CD8-positive, alpha-beta memory T cell (primary cell): ENCODE measurements at regions not wholly inside any gene's neighbourhood (a gene's known extent, or its start where the extent isn't known, plus 50 kb on each side); places are given as distances from the start of the nearest gene placed in this dataset.

Source experiments
- CTCF ChIA-PET: fragments of 350-600 bp; sonication (Branson Sonifier 250); formaldehyde crosslinking; loops from one replicate; lab custom pipeline; 2021; ENCODE audit warnings: antibody characterized with exemption; lab: Charles Lee
- POLR2A ChIA-PET: fragments of 350-600 bp; sonication (Branson Sonifier 250); formaldehyde crosslinking; loops from one replicate; lab custom pipeline; 2021; ENCODE audit warnings: antibody characterized with exemption; lab: Charles Lee
- DNase-seq, 5 donors: peaks; one replicate each; pipeline versions ENCODE4 v3.0.0 to v3.0.0-alpha.2; 2020 to 2022; ENCODE audit warnings: mixed read lengths in 1 of 5
- H3K27ac ChIP-seq: one replicate; pipeline ENCODE4 v1.7.0; 2013; ENCODE audit warnings: low read depth, mild to moderate bottlenecking, low read length, moderate library complexity
- H3K27me3 ChIP-seq: 2 replicates; pipeline ENCODE4 v1.7.0; 2013; ENCODE audit warnings: low read length, mild to moderate bottlenecking; ENCODE audit not compliant: insufficient read depth, poor library complexity, severe bottlenecking
- H3K36me3 ChIP-seq: 2 replicates; pipeline ENCODE4 v1.7.0; 2013; ENCODE audit warnings: mild to moderate bottlenecking, low read length, moderate library complexity; ENCODE audit not compliant: insufficient read depth
- H3K4me1 ChIP-seq: 2 replicates; pipeline ENCODE4 v1.7.0; 2013; ENCODE audit warnings: mild to moderate bottlenecking, low read length, moderate library complexity; ENCODE audit not compliant: insufficient read depth
- H3K4me3 ChIP-seq: 2 replicates; pipeline ENCODE4 v1.7.0; 2013; ENCODE audit warnings: mild to moderate bottlenecking, low read length
- H3K9me3 ChIP-seq: 2 replicates; pipeline ENCODE4 v1.7.0; 2013; ENCODE audit warnings: mild to moderate bottlenecking, low read length
- H3K27ac Mint-ChIP-seq, 8 donors: one replicate each; pipeline ENCODE4 v1.8.0; 2020 to 2021; ENCODE audit warnings: mixed read lengths in 8 of 8, mild to moderate bottlenecking in 6 of 8, inconsistent platforms in 3 of 8, moderate library complexity in 3 of 8
- H3K27me3 Mint-ChIP-seq, 2 donors: one replicate each; pipeline ENCODE4 v1.8.0; 2020 to 2021; ENCODE audit warnings: mixed read lengths in 2 of 2, mild to moderate bottlenecking in 1 of 2, moderate library complexity in 1 of 2
- H3K36me3 Mint-ChIP-seq, 3 donors: one replicate each; pipeline ENCODE4 v1.8.0; 2020 to 2021; ENCODE audit warnings: mixed read lengths in 3 of 3, inconsistent platforms in 1 of 3, mild to moderate bottlenecking in 1 of 3
- H3K4me1 Mint-ChIP-seq, 3 donors: one replicate each; pipeline ENCODE4 v1.8.0; 2020 to 2021; ENCODE audit warnings: mixed read lengths in 3 of 3, inconsistent platforms in 1 of 3, mild to moderate bottlenecking in 1 of 3
- H3K4me3 Mint-ChIP-seq, 7 donors: one replicate each; pipeline ENCODE4 v1.8.0; 2020 to 2021; ENCODE audit warnings: mixed read lengths in 7 of 7, mild to moderate bottlenecking in 6 of 7, moderate library complexity in 4 of 7, inconsistent platforms in 2 of 7
- H3K9me3 Mint-ChIP-seq, 5 donors: one replicate each; pipeline ENCODE4 v1.8.0; 2020 to 2022; ENCODE audit warnings: mixed read lengths in 5 of 5, mild to moderate bottlenecking in 3 of 5, moderate library complexity in 2 of 5, inconsistent platforms in 1 of 5

GRCh38 chr7:98679741-98680140, 62.7 kb downstream of the NPTX2 start:
- H3K27me3 Mint-ChIP-seq: peaks cover 6 to 24% of the 10 kb centered on the region in 2 donors
- Histone ChIP-seq H3K36me3 (no peaks in the 10 kb centered on the region), H3K27me3 (no peaks in the 10 kb centered on the region), H3K4me3 (no peak overlapping the region), H3K4me1 (no peaks in the 10 kb centered on the region), H3K27ac (no peak overlapping the region), H3K9me3 (no peaks in the 10 kb centered on the region)
- POLR2A ChIA-PET: no interaction called here
- H3K4me1 Mint-ChIP-seq: no peaks in the 10 kb centered on the region
- H3K27ac Mint-ChIP-seq: no peak overlapping the region
- H3K36me3 Mint-ChIP-seq: no peaks in the 10 kb centered on the region
- DNase-seq: no peak
- CTCF ChIA-PET: no interaction called here
- H3K4me3 Mint-ChIP-seq: no peak overlapping the region
- peaks cover 0 to 7% (median 4%) of the 10 kb centered on the region in 5 donors for H3K9me3 Mint-ChIP-seq

DNA sequence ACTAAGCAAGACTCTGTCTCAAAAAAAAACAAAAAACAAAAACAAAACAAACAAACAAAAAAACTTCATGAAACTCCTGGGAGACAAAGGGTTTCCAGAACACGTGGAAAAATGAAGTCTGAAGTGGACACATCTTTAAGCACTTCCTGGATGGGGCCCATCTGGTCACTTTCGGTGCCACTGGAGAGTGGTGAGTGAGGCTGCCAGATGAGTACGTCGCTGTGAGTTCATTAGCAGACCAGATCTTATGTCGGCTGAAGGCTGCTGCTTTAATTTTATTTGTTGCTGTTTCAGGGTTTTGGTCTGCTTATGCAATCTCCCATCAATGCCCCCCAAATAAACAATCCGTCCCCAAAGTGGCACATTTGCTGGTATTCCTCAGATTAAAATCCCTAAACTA, 64.4 kb downstream of the NPTX2 start:
- no peaks in the 10 kb centered on the region for H3K4me1 Mint-ChIP-seq
- Histone ChIP-seq H3K4me3 (no peak overlapping the region), H3K36me3 (no peaks in the 10 kb centered on the region), H3K27ac (no peak overlapping the region), H3K9me3 (no peaks in the 10 kb centered on the region), H3K27me3 (no peaks in the 10 kb centered on the region), H3K4me1 (no peaks in the 10 kb centered on the region)
- no peak overlapping the region for H3K4me3 Mint-ChIP-seq
- ChIA-PET POLR2A (no interaction called here), CTCF (no interaction called here)
- no peaks in the 10 kb centered on the region for H3K36me3 Mint-ChIP-seq
- peaks cover 3 to 24% of the 10 kb centered on the region in 2 donors for H3K27me3 Mint-ChIP-seq
- no peak for DNase-seq
- H3K27ac Mint-ChIP-seq: peak overlapping the region in 1 of 8 donors; percentile 21
- H3K9me3 Mint-ChIP-seq: peaks cover 0 to 10% (median 7%) of the 10 kb centered on the region in 5 donors

DNA sequence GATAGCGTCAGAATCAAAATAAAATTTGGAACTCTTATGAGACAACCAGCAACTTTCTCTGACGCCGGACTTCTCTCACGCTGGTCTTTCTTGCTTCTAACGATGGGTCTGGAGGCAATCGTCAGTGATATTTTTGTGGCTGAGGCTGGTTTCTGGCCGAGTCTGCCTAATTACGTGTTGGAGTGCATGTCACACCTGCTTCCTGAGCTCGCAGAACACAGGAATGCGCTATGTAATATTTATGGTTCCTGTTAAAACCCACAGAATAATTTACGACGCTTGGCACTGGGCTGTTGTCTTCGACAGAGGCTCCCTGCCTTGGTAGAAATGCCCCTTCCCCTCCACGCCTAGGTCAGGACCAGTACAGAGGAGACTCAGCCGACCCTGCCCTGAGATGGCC, 64.9 kb downstream of the NPTX2 start:
- no peaks in the 10 kb centered on the region for H3K36me3 Mint-ChIP-seq
- H3K9me3 Mint-ChIP-seq: peaks cover 0 to 10% (median 7%) of the 10 kb centered on the region in 5 donors
- Histone ChIP-seq H3K27me3 (no peaks in the 10 kb centered on the region), H3K4me3 (no peak overlapping the region), H3K9me3 (no peaks in the 10 kb centered on the region), H3K27ac (no peak overlapping the region), H3K36me3 (no peaks in the 10 kb centered on the region), H3K4me1 (no peaks in the 10 kb centered on the region)
- H3K4me1 Mint-ChIP-seq: no peaks in the 10 kb centered on the region
- ChIA-PET POLR2A (no interaction called here), CTCF (no interaction called here)
- DNase-seq: no peak
- H3K27ac Mint-ChIP-seq: peak overlapping the region in 1 of 8 donors; percentile 71
- H3K27me3 Mint-ChIP-seq: peaks cover 3 to 24% of the 10 kb centered on the region in 2 donors
- H3K4me3 Mint-ChIP-seq: no peak overlapping the region

DNA sequence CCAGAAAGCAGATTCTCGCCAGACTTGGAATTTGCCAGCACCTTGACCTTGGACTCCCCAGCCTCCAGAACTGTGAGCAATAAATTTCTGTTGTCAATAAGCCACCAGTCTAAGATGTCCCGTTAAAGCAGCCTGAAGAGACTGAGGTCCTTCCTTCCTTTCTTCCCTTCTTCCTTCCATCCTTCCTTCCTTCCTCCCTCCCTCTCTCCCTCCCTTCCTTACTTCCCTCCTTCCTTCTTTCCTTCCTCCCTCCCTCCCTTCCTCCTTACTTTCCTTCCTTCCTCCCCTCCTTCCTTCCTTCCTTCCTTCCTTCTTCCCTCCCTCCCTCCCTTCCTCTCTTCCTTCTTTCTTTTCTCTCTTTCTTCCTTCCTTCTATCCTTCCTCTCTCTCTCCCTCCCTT, 66.4 kb downstream of the NPTX2 start:
- Mint-ChIP-seq H3K27me3 (peaks cover 3 to 20% of the 10 kb centered on the region in 2 donors), H3K36me3 (no peaks in the 10 kb centered on the region), H3K4me1 (no peaks in the 10 kb centered on the region), H3K4me3 (no peak overlapping the region), H3K27ac (no peak overlapping the region), H3K9me3 (peaks cover 3 to 11% (median 8%) of the 10 kb centered on the region in 5 donors)
- H3K4me3 ChIP-seq: no peak overlapping the region
- no peaks in the 10 kb centered on the region for H3K36me3 ChIP-seq
- H3K9me3 ChIP-seq: no peaks in the 10 kb centered on the region
- no peak overlapping the region for H3K27ac ChIP-seq
- no peaks in the 10 kb centered on the region for H3K4me1 ChIP-seq
- H3K27me3 ChIP-seq: no peaks in the 10 kb centered on the region
- ChIA-PET POLR2A (no interaction called here), CTCF (no interaction called here)
- no peak for DNase-seq

DNA sequence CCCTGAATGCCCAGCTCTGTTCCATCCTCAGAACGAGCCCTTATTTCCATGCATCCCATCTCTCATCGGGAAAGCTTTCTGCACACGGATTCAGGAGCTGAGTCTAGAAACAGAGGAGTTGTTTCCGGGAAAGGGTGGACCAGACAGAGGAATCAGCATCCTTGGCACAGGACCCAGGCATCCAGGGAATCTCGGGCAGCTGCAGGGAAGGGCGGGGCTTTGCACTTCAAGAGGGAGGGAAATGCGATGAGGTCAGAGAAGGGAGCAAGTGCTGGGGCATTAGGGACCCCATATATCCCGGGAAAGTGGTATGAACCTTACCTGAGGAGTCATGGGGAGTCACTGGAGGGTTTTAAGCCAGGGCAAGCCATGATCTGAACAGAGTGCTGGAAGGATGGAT, 68.5 kb downstream of the NPTX2 start:
- Histone ChIP-seq H3K27me3 (no peaks in the 10 kb centered on the region), H3K4me1 (no peaks in the 10 kb centered on the region), H3K27ac (no peak overlapping the region), H3K4me3 (no peak overlapping the region), H3K36me3 (no peaks in the 10 kb centered on the region), H3K9me3 (no peaks in the 10 kb centered on the region)
- Mint-ChIP-seq H3K36me3 (peaks cover 0 to 3% (median 0%) of the 10 kb centered on the region in 3 donors), H3K4me3 (no peak overlapping the region), H3K27ac (no peak overlapping the region), H3K9me3 (peaks cover 7 to 17% (median 14%) of the 10 kb centered on the region in 5 donors), H3K4me1 (no peaks in the 10 kb centered on the region), H3K27me3 (peaks cover 3 to 13% of the 10 kb centered on the region in 2 donors)
- CTCF ChIA-PET: no interaction called here
- POLR2A ChIA-PET: no interaction called here
- no peak for DNase-seq

DNA sequence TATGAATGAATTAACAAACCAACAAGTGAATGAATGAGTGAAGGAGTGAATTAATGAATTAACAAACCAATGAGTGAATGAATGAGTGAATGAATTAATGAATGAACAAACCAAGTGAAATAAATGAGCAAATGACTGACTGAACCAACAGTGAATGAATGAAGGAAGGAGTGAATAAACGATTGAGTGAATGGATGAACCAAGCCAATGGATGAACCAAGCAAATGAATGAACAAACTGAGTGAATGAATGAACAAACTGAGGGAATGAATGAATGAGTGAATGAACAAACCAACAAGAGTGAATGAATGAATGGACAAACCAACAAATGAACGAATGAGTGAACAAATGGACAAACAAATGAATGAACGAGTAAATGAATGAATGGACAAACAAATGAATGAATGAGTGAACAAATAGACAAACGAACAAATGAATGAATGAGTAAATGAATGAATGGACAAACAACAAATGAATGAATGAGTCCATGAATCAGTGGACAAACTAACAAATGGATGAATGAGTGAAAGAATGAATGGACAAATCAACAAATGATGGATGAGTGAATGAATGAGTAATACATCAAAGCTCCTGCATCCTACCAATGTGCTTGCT, 69.5 kb downstream of the NPTX2 start:
- Histone ChIP-seq H3K4me3 (no peak overlapping the region), H3K36me3 (no peaks in the 10 kb centered on the region), H3K27ac (no peak overlapping the region), H3K9me3 (no peaks in the 10 kb centered on the region), H3K27me3 (no peaks in the 10 kb centered on the region), H3K4me1 (no peaks in the 10 kb centered on the region)
- Mint-ChIP-seq H3K27me3 (peaks cover 3 to 10% of the 10 kb centered on the region in 2 donors), H3K36me3 (peaks cover 0 to 3% (median 0%) of the 10 kb centered on the region in 3 donors), H3K4me3 (no peak overlapping the region), H3K9me3 (peaks cover 10 to 18% (median 17%) of the 10 kb centered on the region in 5 donors), H3K27ac (no peak overlapping the region), H3K4me1 (no peaks in the 10 kb centered on the region)
- ChIA-PET CTCF (no interaction called here), POLR2A (no interaction called here)
- DNase-seq: no peak

DNA sequence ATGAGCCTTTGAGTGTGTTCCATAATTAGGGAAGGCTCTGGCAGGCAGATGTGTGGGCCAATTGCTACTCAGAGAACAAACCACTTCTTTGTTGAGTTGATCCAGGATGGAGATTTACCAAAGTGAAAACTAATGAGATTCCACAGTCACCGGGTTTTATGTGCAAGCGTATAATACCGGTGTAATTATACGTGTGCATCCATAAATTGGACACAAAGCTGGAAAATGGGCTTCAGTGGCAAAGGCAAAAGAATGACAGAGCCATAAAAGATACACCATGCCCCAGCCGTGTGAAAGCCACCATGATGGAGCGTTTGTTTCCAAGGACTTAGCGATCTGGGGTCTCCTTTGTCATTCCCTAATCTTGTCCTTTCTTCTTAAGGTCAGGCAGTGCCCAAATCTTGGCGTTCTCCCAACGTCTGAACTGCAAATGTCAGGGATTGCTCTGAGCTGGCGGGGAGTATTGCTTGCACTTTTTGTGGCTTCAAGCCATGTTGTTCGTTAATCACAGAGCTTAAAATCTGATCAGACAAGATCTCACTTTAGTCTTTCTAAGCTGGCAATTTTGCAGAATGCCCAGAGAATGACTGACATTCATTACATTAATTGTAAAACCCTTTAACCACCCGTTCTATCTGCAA, 70.1 kb downstream of the NPTX2 start:
- no peak overlapping the region for H3K4me3 Mint-ChIP-seq
- H3K4me1 Mint-ChIP-seq: no peaks in the 10 kb centered on the region
- Histone ChIP-seq H3K4me1 (no peaks in the 10 kb centered on the region), H3K36me3 (no peaks in the 10 kb centered on the region), H3K4me3 (no peak overlapping the region), H3K27ac (no peak overlapping the region), H3K9me3 (no peaks in the 10 kb centered on the region), H3K27me3 (no peaks in the 10 kb centered on the region)
- POLR2A ChIA-PET: no interaction called here
- peaks cover 1 to 4% of the 10 kb centered on the region in 2 donors for H3K27me3 Mint-ChIP-seq
- CTCF ChIA-PET: no interaction called here
- no peak for DNase-seq
- no peak overlapping the region for H3K27ac Mint-ChIP-seq
- H3K36me3 Mint-ChIP-seq: peaks cover 0 to 3% (median 0%) of the 10 kb centered on the region in 3 donors
- peaks cover 12 to 20% (median 17%) of the 10 kb centered on the region in 5 donors for H3K9me3 Mint-ChIP-seq

DNA sequence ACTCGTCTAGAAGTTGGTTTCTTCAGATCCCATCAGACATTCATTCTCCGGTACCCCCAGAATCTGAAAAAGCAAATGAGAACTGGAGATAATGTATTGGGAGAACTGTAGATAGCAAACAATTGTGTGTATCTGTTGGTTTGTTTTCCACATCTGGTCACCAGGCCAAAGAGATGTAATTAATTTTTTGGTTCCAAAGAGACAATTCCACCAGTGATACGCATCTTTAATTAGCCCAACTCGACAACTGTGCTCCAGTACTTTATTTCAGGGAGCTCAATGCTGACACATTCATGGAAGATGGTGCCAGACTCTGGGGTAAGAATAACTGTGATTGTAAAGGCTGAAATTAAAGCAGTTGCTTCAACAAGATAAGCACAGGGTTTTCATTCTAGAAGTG, 74.5 kb downstream of the NPTX2 start:
- no peaks in the 10 kb centered on the region for H3K27me3 ChIP-seq
- ChIA-PET CTCF (no interaction called here), POLR2A (no interaction called here)
- H3K4me3 ChIP-seq: no peak overlapping the region
- Mint-ChIP-seq H3K4me3 (no peak overlapping the region), H3K4me1 (no peaks in the 10 kb centered on the region), H3K27me3 (peaks cover 3% of the 10 kb centered on the region in 2 donors), H3K9me3 (peaks cover 13 to 23% (median 22%) of the 10 kb centered on the region in 5 donors), H3K27ac (no peak overlapping the region), H3K36me3 (peaks cover 0 to 3% (median 0%) of the 10 kb centered on the region in 3 donors)
- H3K4me1 ChIP-seq: no peaks in the 10 kb centered on the region
- H3K27ac ChIP-seq: no peak overlapping the region
- H3K9me3 ChIP-seq: no peaks in the 10 kb centered on the region
- no peak for DNase-seq
- H3K36me3 ChIP-seq: no peaks in the 10 kb centered on the region
